NCI-H1092 (cell line): ENCODE measurements at regions not wholly inside any gene's neighbourhood (a gene's known extent, or its start where the extent isn't known, plus 50 kb on each side); places are given as distances from the start of the nearest gene placed in this dataset.
"Not testable (repeated sequence)": the region's sequence is repeated elsewhere in the genome, so short reads cannot be mapped to it uniquely, and the experiment has no call there.

Experiments
- DNase-seq: peaks from one replicate; lab custom pipeline; 2025; lab: John Stamatoyannopoulos, UW

DNA sequence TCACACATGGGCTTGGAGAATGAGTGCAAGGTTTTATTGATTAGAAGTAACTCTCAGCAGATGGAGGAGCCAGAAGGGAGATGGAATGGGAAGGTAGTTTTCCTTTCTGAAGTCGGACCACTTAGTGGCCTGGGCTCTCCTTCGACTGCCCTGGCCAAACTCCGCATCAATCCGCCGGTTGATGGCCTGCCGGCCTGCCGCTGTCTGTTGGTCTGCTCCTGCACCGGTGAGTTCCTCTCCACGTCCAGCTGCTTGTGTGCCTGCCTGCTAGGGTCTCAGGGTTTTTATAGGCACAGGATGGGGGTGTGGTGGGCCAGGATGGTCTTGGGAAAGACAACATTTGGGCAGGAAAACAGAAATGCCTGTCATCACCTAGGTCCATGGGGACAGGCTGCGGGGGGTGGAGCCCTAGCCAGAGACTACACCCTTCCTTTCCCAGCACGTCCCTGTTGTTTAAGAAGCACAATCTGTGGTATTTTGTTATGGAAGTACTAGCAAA, 837.0 kb downstream of the PDCD6IP start:
- no peak for DNase-seq

DNA sequence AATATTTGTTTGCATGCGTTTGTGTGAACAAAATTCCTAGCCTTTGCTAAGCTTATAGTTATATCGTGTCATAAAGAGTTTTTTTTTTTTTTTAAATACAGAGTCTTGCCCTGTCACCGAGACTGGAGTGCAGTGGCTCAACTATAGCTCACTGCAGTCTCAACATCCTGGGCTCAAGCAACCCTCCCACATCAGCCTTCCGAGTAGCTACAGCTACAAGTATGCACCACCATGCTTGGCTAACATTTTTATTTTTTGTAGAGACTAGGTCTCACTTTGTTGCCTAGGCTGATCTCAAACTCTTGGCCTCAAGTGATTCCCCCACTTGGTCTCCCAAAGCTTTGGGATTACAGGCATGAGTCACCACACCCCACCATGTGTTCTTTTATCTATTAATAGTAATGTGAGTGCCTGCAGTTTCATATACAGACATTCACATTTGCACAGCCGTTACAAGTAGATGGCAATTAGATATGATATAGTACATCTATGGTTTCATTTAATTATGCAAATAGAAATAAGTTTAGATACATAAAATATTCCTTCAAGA, 848.6 kb downstream of the PDCD6IP start:
- DNase-seq, result no peak

DNA sequence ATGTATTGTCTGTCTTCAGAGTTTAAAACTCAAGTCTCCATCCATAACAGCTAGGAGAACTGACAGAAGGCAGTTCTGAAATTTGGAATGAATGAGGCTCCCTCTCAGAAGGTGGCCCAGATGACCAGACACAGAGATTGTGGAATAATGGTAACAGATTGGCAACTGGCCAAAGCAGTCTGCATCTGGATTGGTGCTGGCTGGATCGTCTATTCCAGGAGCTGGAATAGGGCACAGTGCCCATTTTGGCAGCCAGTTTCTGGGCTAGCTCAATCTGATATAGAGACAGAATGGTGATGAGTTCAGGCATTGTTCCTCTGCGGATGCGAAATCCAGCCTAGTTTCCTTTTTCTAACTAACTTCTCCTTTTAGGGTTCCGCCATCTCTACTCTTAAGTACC, 851.7 kb downstream of the PDCD6IP start:
- no peak for DNase-seq

DNA sequence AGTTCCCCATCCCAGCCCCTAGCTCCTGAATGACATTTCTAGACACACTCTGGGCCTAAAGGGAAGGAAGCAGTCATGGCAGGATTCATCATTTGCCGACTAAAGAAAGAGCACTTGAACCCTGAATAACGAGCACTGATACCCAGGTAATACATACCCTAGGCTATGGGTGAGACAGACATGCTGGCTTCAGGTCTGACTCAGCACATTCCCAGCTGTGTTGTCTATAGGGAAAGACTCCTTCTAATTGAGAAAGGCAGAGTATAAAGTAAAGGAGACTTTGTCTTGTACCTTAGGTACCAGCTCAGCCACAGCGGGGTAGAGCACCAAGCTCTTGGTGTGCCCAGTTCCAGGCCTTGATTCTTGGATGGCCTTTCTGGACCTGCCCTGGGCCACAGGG, 870.5 kb downstream of the PDCD6IP start:
- no peak for DNase-seq

GRCh38 chr3:34669490-34669889, 871.1 kb downstream of the PDCD6IP start:
- DNase-seq, result no peak

GRCh38 chr3:34675383-34676120, 877.1 kb downstream of the PDCD6IP start:
- no peak for DNase-seq

- DNase-seq, result no peak
Measured at GRCh38 chr3:34676436-34676835, 878.0 kb downstream of the PDCD6IP start.

GRCh38 chr3:34678575-34678974, 880.1 kb downstream of the PDCD6IP start:
- no peak for DNase-seq

DNA sequence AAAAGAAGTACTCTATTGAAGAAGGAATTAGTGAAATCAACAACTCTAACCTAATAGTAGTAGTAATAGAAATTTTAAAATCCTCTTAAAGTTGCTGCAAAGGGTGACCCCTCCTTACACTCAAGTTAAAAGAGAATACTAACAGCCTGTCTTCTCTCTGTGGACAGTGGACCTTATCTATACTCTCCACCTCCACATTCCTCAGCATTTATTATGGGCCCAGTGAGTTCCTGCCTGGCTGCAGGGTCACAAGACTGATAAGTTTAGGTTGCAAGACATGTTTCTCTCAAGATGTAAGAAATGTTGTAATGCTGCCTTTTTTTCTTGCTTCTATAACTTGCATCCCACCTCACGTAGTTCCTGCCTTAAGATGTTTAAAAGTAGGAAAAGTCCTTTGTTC, 880.6 kb downstream of the PDCD6IP start:
- not testable (repeated sequence) for DNase-seq

- DNase-seq, result peak; percentile 25
Measured at GRCh38 chr3:34683851-34684250, 885.4 kb downstream of the PDCD6IP start.

- DNase-seq, result no peak
Measured at GRCh38 chr3:34686541-34686940, 888.1 kb downstream of the PDCD6IP start.

GRCh38 chr3:34687671-34688070, 889.2 kb downstream of the PDCD6IP start:
- no peak for DNase-seq

GRCh38 chr3:34696831-34697230, 898.4 kb downstream of the PDCD6IP start:
- DNase-seq, result no peak

- DNase-seq, result no peak
Measured at GRCh38 chr3:34703053-34703452, 904.6 kb downstream of the PDCD6IP start.

DNA sequence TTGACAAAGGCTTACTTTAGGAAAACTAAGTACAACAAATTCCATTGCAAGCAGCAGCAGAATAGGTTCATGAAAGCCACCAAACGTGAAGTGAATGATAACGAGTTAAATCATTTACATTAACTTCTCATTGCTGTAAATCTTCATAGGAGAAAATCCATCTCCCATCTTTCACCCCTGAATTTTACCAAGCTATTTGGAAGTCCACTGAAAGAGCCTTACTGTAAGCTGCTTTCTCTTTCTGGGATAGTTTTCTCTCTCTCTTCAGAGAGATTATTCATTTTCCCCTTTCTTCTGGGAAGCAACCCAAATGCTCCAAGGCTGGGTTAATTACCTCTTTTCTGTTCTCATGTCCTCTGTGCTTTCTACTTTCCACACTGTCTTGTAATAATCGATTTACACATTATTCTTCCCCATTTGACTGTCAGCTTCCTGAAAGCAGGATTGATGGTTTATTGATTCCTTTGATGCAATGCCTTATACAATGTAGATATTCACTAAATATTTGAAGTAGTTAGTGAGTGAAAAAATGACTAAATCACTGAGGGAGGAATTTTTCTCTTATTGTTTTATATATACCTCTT, 914.3 kb upstream of the ARPP21 start:
- DNase-seq, result no peak

DNA sequence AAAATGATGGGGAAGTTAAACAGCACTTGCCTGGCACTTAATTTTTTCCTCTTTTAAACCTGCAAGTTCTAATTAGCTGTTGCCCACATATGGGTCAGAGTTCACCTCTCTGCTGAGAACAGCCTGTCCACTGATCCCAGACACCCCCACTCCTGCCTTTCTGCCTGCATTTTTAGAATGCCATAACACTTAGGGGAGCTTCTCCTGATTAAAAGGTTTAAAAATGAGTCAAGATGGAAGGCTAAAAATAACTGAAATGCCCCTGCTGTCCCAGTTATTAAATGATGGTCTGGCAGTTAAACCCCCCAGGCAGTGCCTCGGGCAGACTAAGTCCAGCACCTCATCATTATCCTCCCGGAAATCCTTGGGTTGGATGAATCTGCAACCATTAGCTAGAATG, 913.6 kb upstream of the ARPP21 start:
- no peak for DNase-seq

- no peak for DNase-seq
Measured at GRCh38 chr3:34727700-34728099, 911.6 kb upstream of the ARPP21 start.

GRCh38 chr3:34742151-34742550, 897.2 kb upstream of the ARPP21 start:
- DNase-seq, result no peak

- DNase-seq, result no peak
Measured at GRCh38 chr3:34758630-34759261, 880.6 kb upstream of the ARPP21 start.

DNA sequence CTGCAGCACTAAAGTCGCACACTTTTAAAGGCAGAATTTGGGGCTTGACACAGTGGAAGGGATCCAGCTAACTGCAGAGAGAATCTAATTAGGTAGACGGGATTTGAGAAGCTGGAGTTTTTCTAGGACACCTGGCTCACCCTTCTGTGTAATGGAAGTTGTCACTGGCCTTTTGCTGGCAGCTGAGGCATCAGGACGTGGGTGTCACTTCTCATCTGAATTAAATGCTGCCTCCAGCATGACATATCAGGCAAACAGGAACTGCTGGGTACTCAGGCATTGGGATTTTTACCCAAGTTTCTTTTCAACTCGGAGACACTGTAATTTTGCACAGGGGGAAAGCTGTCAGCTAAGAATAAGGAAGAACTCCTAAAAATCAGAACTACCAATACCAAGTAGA, 861.9 kb upstream of the ARPP21 start:
- DNase-seq, result no peak

DNA sequence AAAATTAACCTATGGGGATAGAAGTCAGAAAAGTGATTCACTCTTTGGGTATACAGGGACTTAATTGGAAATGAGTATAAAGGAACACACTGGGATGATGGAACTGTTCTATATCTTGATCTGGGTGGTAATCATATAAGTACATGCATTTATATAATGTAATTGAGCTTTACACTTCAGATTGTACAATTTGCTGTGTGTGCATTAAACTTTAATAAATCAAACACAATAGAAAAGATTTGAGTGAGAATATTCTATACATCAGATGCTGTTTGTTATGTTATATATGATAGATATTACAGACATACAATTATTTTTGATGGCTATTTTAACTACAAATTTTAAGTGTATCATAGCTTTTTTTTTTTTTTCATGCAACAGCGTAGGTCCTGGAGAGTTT, 860.2 kb upstream of the ARPP21 start:
- DNase-seq, result no peak

- no peak for DNase-seq
Measured at GRCh38 chr3:34780294-34780693, 859.0 kb upstream of the ARPP21 start.

DNA sequence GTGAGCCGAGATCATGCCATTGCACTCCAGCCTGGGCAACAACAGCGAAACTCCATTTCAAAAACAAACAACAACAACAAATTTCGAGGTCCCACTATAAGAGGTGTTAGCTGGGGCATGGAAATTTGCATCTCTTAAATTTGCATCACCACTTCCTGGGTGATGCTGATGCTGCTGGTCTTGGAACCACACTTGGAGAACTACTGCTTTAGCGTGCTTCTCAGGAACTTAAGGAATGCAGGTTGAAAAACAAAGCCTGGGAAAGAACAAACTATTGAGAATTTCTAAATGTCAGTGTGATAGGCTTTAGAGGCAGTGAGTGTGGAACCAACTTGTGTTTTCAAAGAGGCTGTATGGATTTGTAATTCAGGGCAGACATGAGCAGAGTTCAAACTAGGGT, 858.4 kb upstream of the ARPP21 start:
- DNase-seq, result no peak
